Osteoblast (primary cell): ENCODE measurements at regions not wholly inside any gene's neighbourhood (a gene's known extent, or its start where the extent isn't known, plus 50 kb on each side); places are given as distances from the start of the nearest gene placed in this dataset.

ENCODE experiments used
- DNase-seq: peaks from one replicate; pipeline ENCODE4 v3.0.0; 2011; ENCODE audit warnings: low spot score, mixed read lengths; ENCODE audit not compliant: insufficient read length; ENCODE audit errors: missing footprints
- H2AFZ ChIP-seq: 2 replicates; pipeline ENCODE4 v1.6.0; 2011; ENCODE audit warnings: mild to moderate bottlenecking, low read length
- H3K27ac ChIP-seq: 2 replicates; pipeline ENCODE4 v1.5.1; 2011; ENCODE audit warnings: mild to moderate bottlenecking, low read depth, low read length, moderate library complexity
- H3K27me3 ChIP-seq: 2 replicates; pipeline ENCODE4 v1.6.0; 2012; ENCODE audit warnings: mild to moderate bottlenecking, control low read depth, inconsistent platforms, low read length, moderate library complexity; ENCODE audit not compliant: insufficient read depth
- H3K36me3 ChIP-seq: 2 replicates; pipeline ENCODE4 v1.5.1; 2011; ENCODE audit warnings: mild to moderate bottlenecking, low read length, control low read depth, moderate library complexity; ENCODE audit not compliant: insufficient read depth
- H3K4me1 ChIP-seq: 2 replicates; pipeline ENCODE4 v1.5.1; 2011; ENCODE audit warnings: mild to moderate bottlenecking, low read length, control low read depth, moderate library complexity; ENCODE audit not compliant: insufficient read depth
- H3K4me2 ChIP-seq: 2 replicates; pipeline ENCODE4 v1.6.0; 2011; ENCODE audit warnings: mild to moderate bottlenecking, low read length; ENCODE audit not compliant: insufficient read depth
- H3K4me3 ChIP-seq: fragments of 200-600 bp; sonication (generic); 3 replicates; pipeline ENCODE4 v1.5.1; 2012; ENCODE audit warnings: mild to moderate bottlenecking, low read length, inconsistent platforms; ENCODE audit not compliant: insufficient read depth
- H3K79me2 ChIP-seq: 2 replicates; pipeline ENCODE4 v1.6.0; 2012; ENCODE audit warnings: mild to moderate bottlenecking, low read length, control low read depth, inconsistent platforms; ENCODE audit not compliant: insufficient read depth
- H3K9me3 ChIP-seq: 2 replicates; pipeline ENCODE4 v1.5.1; 2011; ENCODE audit warnings: low read depth, low read length, control low read depth
- H4K20me1 ChIP-seq: 2 replicates; pipeline ENCODE4 v1.6.0; 2012; ENCODE audit warnings: mild to moderate bottlenecking, low read length, control low read depth; ENCODE audit not compliant: insufficient read depth
- TF ChIP-seq, protein P1 (sequence below): IDR thresholded peaks from 2 replicates; pipeline ENCODE4 v1.5.1; 2011; ENCODE audit warnings: mild to moderate bottlenecking, low read depth, low read length, moderate library complexity; ENCODE audit errors: extremely low read depth

GRCh38 chr3:66098436-66098835 lies 59.7 kb upstream of the MAGI1 start:
- H3K4me3 ChIP-seq, result peak overlapping the region; percentile 5
- DNase-seq, result peak; percentile 71
- peak overlapping the region; percentile 50 for H3K4me2 ChIP-seq
- H4K20me1 ChIP-seq, result no peaks in the 10 kb centered on the region
- H3K36me3 ChIP-seq, result no peaks in the 10 kb centered on the region
- H3K4me1 ChIP-seq, result peaks cover 25% of the 10 kb centered on the region
- H2AFZ ChIP-seq, result peak overlapping the region; percentile 49
- no peaks in the 10 kb centered on the region for H3K79me2 ChIP-seq
- no peaks in the 10 kb centered on the region for H3K27me3 ChIP-seq
- peak overlapping the region; percentile 31 for H3K27ac ChIP-seq
- peaks cover 3% of the 10 kb centered on the region for H3K9me3 ChIP-seq
- TF ChIP-seq, protein P1, sequence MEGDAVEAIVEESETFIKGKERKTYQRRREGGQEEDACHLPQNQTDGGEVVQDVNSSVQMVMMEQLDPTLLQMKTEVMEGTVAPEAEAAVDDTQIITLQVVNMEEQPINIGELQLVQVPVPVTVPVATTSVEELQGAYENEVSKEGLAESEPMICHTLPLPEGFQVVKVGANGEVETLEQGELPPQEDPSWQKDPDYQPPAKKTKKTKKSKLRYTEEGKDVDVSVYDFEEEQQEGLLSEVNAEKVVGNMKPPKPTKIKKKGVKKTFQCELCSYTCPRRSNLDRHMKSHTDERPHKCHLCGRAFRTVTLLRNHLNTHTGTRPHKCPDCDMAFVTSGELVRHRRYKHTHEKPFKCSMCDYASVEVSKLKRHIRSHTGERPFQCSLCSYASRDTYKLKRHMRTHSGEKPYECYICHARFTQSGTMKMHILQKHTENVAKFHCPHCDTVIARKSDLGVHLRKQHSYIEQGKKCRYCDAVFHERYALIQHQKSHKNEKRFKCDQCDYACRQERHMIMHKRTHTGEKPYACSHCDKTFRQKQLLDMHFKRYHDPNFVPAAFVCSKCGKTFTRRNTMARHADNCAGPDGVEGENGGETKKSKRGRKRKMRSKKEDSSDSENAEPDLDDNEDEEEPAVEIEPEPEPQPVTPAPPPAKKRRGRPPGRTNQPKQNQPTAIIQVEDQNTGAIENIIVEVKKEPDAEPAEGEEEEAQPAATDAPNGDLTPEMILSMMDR, result no peak

- no peak overlapping the region for H3K4me3 ChIP-seq
- no peaks in the 10 kb centered on the region for H3K79me2 ChIP-seq
These were observed 58.9 kb upstream of the MAGI1 start for GRCh38 chr3:66097647-66098046.

GRCh38 chr3:66095295-66096001 lies 56.7 kb upstream of the MAGI1 start:
- Histone ChIP-seq H3K4me1 (peaks cover 27% of the 10 kb centered on the region), H4K20me1 (no peaks in the 10 kb centered on the region), H3K9me3 (peaks cover 3% of the 10 kb centered on the region), H2AFZ (peak overlapping the region; percentile 41), H3K4me2 (no peak overlapping the region), H3K27ac (peak overlapping the region; percentile 68), H3K36me3 (no peaks in the 10 kb centered on the region), H3K79me2 (no peaks in the 10 kb centered on the region), H3K4me3 (no peak overlapping the region), H3K27me3 (no peaks in the 10 kb centered on the region)
- TF ChIP-seq, protein P1, result no peak
- DNase-seq, result peak; percentile 14

More at GRCh38 chr3:66097647-66098046, 58.9 kb upstream of the MAGI1 start:
- Histone ChIP-seq H3K9me3 (peaks cover 3% of the 10 kb centered on the region), H3K27me3 (no peaks in the 10 kb centered on the region), H2AFZ (no peak overlapping the region), H3K27ac (peak overlapping the region; percentile 44), H4K20me1 (no peaks in the 10 kb centered on the region), H3K4me1 (peaks cover 25% of the 10 kb centered on the region), H3K36me3 (no peaks in the 10 kb centered on the region), H3K4me2 (peak overlapping the region; percentile 50)
- TF ChIP-seq, protein P1, result no peak
- DNase-seq, result no peak

DNA sequence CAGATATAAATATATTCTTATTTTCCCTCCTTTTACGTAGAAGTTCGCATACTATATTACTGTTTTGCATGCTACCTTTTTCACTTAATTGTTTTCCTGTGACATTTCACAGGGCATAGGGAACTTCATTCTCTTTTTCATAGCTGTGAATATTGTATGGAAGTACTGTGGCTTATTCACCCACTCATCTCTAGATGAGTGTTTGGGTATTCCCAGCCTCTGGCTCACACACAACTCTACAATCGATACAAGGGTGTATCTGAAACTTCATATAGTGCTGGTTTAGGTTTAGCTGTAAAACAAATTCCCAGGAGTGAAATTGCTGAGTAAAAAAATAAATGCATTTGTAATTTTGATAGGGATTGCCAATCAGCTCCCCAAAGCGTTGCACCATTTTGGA lies 55.3 kb upstream of the MAGI1 start:
- Histone ChIP-seq H3K27me3 (no peaks in the 10 kb centered on the region), H3K4me3 (no peak overlapping the region), H4K20me1 (no peaks in the 10 kb centered on the region), H3K36me3 (no peaks in the 10 kb centered on the region), H3K4me2 (no peak overlapping the region), H3K79me2 (no peaks in the 10 kb centered on the region), H2AFZ (no peak overlapping the region), H3K4me1 (peaks cover 21% of the 10 kb centered on the region), H3K9me3 (peaks cover 3% of the 10 kb centered on the region), H3K27ac (no peak overlapping the region)
- TF ChIP-seq, protein P1, result no peak
- DNase-seq, result no peak
